ENCODE measurements at regions not wholly inside any gene's neighbourhood (a gene's known extent, or its start where the extent isn't known, plus 50 kb on each side); places are given as distances from the start of the nearest gene placed in this dataset.

DNA sequence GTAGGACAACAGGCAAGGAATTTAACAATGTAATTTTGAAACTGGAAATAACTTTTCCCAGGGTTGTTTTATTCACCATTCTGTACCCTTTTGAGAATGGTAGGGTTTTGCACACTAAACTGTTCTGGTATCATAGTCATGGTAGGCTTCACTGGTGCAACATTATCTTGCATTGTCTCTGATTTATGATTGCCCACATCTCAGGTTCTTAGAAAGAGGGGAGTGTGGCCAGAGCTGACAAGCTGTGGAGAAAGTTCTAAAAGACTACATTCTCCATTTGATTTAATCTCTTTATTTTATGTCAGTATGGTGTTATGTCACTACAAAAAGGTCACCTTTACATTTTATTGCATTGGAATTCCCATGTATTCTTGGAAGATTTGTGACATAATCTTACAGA is 447.3 kb downstream of the GRIA2 start:
- DNase-seq (ENCODE audit: low spot score), result no peak
- TF ChIP-seq, protein P1, sequence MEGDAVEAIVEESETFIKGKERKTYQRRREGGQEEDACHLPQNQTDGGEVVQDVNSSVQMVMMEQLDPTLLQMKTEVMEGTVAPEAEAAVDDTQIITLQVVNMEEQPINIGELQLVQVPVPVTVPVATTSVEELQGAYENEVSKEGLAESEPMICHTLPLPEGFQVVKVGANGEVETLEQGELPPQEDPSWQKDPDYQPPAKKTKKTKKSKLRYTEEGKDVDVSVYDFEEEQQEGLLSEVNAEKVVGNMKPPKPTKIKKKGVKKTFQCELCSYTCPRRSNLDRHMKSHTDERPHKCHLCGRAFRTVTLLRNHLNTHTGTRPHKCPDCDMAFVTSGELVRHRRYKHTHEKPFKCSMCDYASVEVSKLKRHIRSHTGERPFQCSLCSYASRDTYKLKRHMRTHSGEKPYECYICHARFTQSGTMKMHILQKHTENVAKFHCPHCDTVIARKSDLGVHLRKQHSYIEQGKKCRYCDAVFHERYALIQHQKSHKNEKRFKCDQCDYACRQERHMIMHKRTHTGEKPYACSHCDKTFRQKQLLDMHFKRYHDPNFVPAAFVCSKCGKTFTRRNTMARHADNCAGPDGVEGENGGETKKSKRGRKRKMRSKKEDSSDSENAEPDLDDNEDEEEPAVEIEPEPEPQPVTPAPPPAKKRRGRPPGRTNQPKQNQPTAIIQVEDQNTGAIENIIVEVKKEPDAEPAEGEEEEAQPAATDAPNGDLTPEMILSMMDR (IDR thresholded peaks at IDR 0.05; ENCODE audit: extremely low read depth, insufficient read depth, missing control alignments), result no peak
- in situ Hi-C loops (cut with MboI; ENCODE audit: low pct_unique_long_range_greater_than_20kb, low sequenced_read_pairs, unreplicated experiment), result no loop called here

DNA sequence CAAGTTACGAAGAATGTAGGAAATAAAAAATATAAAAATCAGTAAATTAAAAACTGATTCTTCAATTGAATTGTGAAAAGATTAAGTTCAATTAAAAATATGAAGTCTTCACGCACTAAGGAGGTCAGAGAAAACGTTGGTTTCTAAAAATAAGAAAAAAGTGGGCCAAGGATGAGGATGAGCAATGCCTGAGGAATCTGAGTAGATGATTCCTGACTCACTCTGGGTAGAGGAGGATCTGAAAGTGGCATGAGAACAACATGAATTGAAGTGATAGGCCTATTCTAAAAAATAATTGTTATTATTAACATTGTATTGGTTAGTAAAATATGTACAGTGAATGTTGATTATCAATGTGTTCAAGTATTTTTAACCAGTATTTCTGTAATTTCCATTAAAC is 444.2 kb downstream of the GRIA2 start:
- in situ Hi-C loops (cut with MboI; ENCODE audit: low pct_unique_long_range_greater_than_20kb, low sequenced_read_pairs, unreplicated experiment), result no loop called here
- TF ChIP-seq, protein P1 (IDR thresholded peaks at IDR 0.05; ENCODE audit: extremely low read depth, insufficient read depth, missing control alignments), result no peak
- no peak for DNase-seq (ENCODE audit: low spot score)

DNA sequence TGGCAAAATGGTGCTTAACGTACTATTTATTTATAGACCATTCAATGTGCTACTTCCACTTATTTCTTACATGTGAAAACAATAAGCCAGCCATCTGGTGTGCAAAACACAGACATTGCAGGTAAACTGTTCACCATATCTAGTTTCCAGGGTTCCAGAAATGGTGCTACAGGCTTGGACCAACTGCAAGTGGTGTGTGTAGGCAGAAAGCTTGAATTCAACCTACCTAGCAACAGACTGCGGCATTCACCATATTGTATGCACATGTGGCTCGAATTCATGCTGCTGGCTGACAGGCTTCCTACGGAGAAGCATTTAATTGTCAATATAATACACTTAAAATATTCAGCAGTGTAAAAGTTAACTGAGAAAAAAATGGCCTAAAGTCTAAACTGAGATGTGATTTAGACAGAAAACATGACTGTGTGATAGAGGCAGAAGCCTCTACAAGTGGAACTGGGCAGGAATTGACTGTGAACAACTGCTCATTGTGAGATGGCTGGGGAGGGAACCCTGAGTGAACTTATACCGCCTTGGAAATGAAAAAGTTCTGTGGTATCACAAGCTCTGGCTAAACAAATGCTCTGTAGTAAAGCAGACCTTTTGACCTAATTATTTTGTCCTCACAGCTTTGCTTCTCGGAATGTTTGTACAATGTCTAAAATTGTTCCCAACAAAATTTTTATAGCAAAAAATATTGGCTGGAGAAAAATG is 434.7 kb downstream of the GRIA2 start:
- TF ChIP-seq, protein P1 (IDR thresholded peaks at IDR 0.05; ENCODE audit: extremely low read depth, insufficient read depth, missing control alignments), result no peak
- in situ Hi-C loops (cut with MboI; ENCODE audit: low pct_unique_long_range_greater_than_20kb, low sequenced_read_pairs, unreplicated experiment), result no loop called here
- DNase-seq (ENCODE audit: low spot score), result no peak

DNA sequence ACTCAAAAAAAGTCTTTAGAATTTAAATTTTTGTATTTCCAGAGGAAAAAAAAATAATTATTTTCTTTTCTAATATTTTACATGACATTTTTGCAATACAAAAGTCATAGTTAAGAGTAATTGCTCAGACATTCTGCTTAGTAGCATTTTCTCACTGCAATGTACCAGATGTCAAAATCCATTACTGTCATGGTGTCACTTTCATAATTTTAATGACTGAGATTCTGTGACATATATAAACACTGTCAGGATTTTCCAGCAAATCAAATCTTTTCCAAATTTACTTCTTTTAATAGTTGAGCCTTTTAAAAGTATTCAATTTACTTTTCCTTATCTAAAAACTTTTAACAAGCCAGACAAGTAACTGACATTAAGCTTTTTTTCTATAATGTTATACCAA is 422.7 kb downstream of the GRIA2 start:
- in situ Hi-C loops (cut with MboI; ENCODE audit: low pct_unique_long_range_greater_than_20kb, low sequenced_read_pairs, unreplicated experiment), result no loop called here
- TF ChIP-seq, protein P1 (IDR thresholded peaks at IDR 0.05; ENCODE audit: extremely low read depth, insufficient read depth, missing control alignments), result no peak
- DNase-seq (ENCODE audit: low spot score), result no peak

DNA sequence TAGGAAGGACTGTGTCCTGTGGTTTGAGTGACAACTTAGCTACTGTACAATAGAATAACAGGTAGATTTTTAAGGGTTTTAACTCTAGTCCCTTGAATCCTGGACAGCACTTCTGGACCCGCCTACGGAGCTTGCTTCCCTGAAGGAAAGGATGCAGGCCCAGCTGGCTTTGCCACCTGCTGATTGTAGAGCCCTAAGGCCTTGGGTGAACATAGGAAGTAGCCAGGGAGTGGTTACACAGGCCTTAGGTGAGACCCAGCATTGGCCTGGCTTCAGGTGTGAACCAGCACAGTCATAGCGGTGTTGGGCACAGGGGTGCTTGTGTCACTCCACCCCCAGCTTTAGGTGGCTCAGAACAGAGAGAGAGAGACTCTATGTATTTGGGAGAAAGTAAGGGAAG is 413.5 kb downstream of the GRIA2 start:
- TF ChIP-seq, protein P1 (IDR thresholded peaks at IDR 0.05; ENCODE audit: extremely low read depth, insufficient read depth, missing control alignments), result no peak
- DNase-seq (ENCODE audit: low spot score), result no peak
- in situ Hi-C loops (cut with MboI; ENCODE audit: low pct_unique_long_range_greater_than_20kb, low sequenced_read_pairs, unreplicated experiment), result no loop called here

DNA sequence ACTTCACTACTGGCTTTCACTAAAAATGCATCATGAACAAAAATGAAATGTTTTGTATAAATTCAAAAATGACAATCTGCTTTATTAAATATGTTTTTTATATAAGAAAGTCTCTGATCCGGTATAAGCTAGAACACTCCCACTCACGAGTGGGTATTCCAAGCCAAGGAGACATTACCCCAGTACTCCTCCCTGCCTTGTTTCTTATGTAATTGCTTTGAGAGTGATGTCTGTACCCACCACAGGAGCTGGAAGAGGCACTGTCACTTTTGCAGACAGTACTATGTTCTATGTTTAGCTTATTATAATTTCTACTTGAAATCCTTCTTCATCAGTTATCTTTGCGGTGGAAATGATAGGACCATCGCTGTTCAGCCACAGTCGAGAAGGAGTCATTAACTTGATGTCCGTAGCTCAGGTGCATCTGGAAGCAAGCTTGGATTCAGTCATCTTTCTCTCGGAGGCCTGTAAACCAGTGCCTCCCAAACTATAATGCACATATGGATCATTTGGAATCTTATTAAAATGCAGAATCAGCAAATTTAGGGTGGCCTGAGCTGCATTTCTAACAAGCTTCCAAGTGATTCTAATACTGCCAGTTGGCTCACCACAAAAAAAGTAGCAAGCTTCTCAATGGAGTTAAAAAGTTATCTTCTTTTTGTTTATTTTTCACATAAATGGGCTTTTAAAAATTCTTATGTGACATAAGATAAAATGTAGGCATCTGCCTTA is 396.4 kb downstream of the GRIA2 start:
- TF ChIP-seq, protein P1 (IDR thresholded peaks at IDR 0.05; ENCODE audit: extremely low read depth, insufficient read depth, missing control alignments), result no peak
- in situ Hi-C loops (cut with MboI; ENCODE audit: low pct_unique_long_range_greater_than_20kb, low sequenced_read_pairs, unreplicated experiment), result no loop called here
- no peak for DNase-seq (ENCODE audit: low spot score)

Data from GM13977 (cell line).